Pancreas (tissue), 10 donors: ENCODE measurements at regions not wholly inside any gene's neighbourhood (a gene's known extent, or its start where the extent isn't known, plus 50 kb on each side); places are given as distances from the start of the nearest gene placed in this dataset.

ENCODE experiments used
- ATAC-seq, 4 donors: fragments of 200-7000 bp; cut with Tn5 transposase; one replicate each; pipeline versions ENCODE4 v1.8.0 to v1.9.1; 2020; ENCODE audit warnings: mild to moderate bottlenecking in 4 of 4, moderate library complexity in 4 of 4
- DNase-seq, 6 donors: peaks; one replicate each; pipeline ENCODE4 v3.0.0-alpha.2; 2020
- FAIRE-seq: peaks from 2 replicates; lab custom pipeline; 2012; peaks lifted over from hg19 to GRCh38; lab: Jason Lieb, UNC
- H3K27ac ChIP-seq, 4 donors: fragments of 200-600 bp; sonication (generic); 1 replicate in 3 of 4; 2 replicates in 1 of 4; pipeline versions ENCODE4 v1.5.0 to v1.8.0; 2020
- H3K27me3 ChIP-seq, 4 donors: fragments of 200-600 bp; one replicate each; pipeline ENCODE4 v1.8.0; 2021
- H3K36me3 ChIP-seq, 3 donors: fragments of 200-600 bp; sonication (generic) in 1 of 3; one replicate each; pipeline versions ENCODE4 v1.5.0 to v1.8.0; 2020 to 2021
- H3K4me1 ChIP-seq, 3 donors: fragments of 200-600 bp; one replicate each; pipeline ENCODE4 v1.8.0; 2021
- H3K4me3 ChIP-seq, 4 donors: fragments of 200-600 bp; sonication (generic) in 2 of 4; one replicate each; pipeline versions ENCODE4 v1.5.0 to v1.8.0; 2020 to 2021
- H3K9me3 ChIP-seq, 4 donors: fragments of 200-600 bp; one replicate each; pipeline ENCODE4 v1.8.0; 2021
- CTCF ChIP-seq, 4 donors: fragments of 200-600 bp; sonication (generic) in 3 of 4; IDR thresholded peaks; one replicate each; pipeline versions ENCODE4 v1.5.0 to v1.8.0; 2021; ENCODE audit warnings: antibody characterized with exemption in 4 of 4
- WGBS, 2 donors: extraction: QIAGEN DNeasy Blood & Tissue Kit; methylation state at CpG; one replicate each; pipeline ENCODE4 v1.1.7; 2013; 5-methylcytosine and 5-hydroxymethylcytosine counted together
- intact Hi-C, 3 donors: fragments of 100-400 bp; cut with DNase I; formaldehyde crosslinking; loops; one replicate each; pipeline versions ENCODE4 v1.11.1 to v1.14.2; 2022
- donor health status: healthy with polysubstance abuse.
- donor health status: DM: no; HTN: no; CAD: no; lungs with moderate emphysema.
- donor health status: DM: no; HTN: no; CAD: no.
- donor health status: control.
- donor health status: control.
- donor health status: Bipolar disorder and iron deficiency.
- donor health status: DM: yes; HTN: yes; CAD: no.
- donor health status: DM: no; HTN: no; CAD: no.
- donor health status: DM: no; HTN: no; CAD: no.
- donor health status: DM: yes; HTN: yes; CAD: no.

GRCh38 chr2:216992056-216992675 lies 132.3 kb upstream of the TNP1 start:
- WGBS, 2 donors: 82 to 90% methylated on average over 3 of the region's 3 CpGs
- Histone ChIP-seq H3K4me3 (no peak overlapping the region), H3K9me3 (no peaks in the 10 kb centered on the region), H3K27me3 (no peaks in the 10 kb centered on the region), H3K4me1 (no peaks in the 10 kb centered on the region), H3K27ac (no peak overlapping the region), H3K36me3 (no peaks in the 10 kb centered on the region)
- no peak for ATAC-seq
- no peak for FAIRE-seq
- intact Hi-C loops: no loop called here
- TF ChIP-seq CTCF (IDR thresholded peaks at IDR 0.05): no peak
- DNase-seq: no peak

- TF ChIP-seq CTCF (IDR thresholded peaks at IDR 0.05): no peak
- H3K27ac ChIP-seq: no peak overlapping the region
- H3K36me3 ChIP-seq: no peaks in the 10 kb centered on the region
- DNase-seq: no peak
- no peak for FAIRE-seq
- H3K27me3 ChIP-seq: no peaks in the 10 kb centered on the region
- no peaks in the 10 kb centered on the region for H3K4me1 ChIP-seq
- H3K4me3 ChIP-seq: no peak overlapping the region
- 19 to 35% methylated on average over 1 of the region's 1 CpG for WGBS, 2 donors
- no peaks in the 10 kb centered on the region for H3K9me3 ChIP-seq
- intact Hi-C loops: no loop called here
- no peak for ATAC-seq
Measured at GRCh38 chr2:216991563-216991962, 131.7 kb upstream of the TNP1 start.

GRCh38 chr2:216989340-216990129 lies 129.7 kb upstream of the TNP1 start:
- intact Hi-C loops: no loop called here
- Histone ChIP-seq H3K36me3 (no peaks in the 10 kb centered on the region), H3K4me1 (no peaks in the 10 kb centered on the region), H3K4me3 (no peak overlapping the region), H3K27ac (no peak overlapping the region), H3K27me3 (no peaks in the 10 kb centered on the region), H3K9me3 (no peaks in the 10 kb centered on the region)
- no peak for ATAC-seq
- no peak for TF ChIP-seq CTCF (IDR thresholded peaks at IDR 0.05)
- WGBS, 2 donors: 75% methylated on average over 5 of the region's 5 CpGs
- no peak for DNase-seq
- no peak for FAIRE-seq

- WGBS, 2 donors: 91% methylated on average over 6 of the region's 6 CpGs
- H3K4me1 ChIP-seq: no peaks in the 10 kb centered on the region
- H3K9me3 ChIP-seq: no peaks in the 10 kb centered on the region
- DNase-seq (no peak), ATAC-seq (peak in 1 of 4 donors; percentile 28), FAIRE-seq (no peak)
- intact Hi-C loops: no loop called here
- H3K27ac ChIP-seq: no peak overlapping the region
- no peak for TF ChIP-seq CTCF (IDR thresholded peaks at IDR 0.05)
- no peak overlapping the region for H3K4me3 ChIP-seq
- H3K27me3 ChIP-seq: no peaks in the 10 kb centered on the region
- no peaks in the 10 kb centered on the region for H3K36me3 ChIP-seq
Measured at GRCh38 chr2:216987252-216987821, 127.5 kb upstream of the TNP1 start.
